ENCODE measurements at regions not wholly inside any gene's neighbourhood (a gene's known extent, or its start where the extent isn't known, plus 50 kb on each side); places are given as distances from the start of the nearest gene placed in this dataset.

DNA sequence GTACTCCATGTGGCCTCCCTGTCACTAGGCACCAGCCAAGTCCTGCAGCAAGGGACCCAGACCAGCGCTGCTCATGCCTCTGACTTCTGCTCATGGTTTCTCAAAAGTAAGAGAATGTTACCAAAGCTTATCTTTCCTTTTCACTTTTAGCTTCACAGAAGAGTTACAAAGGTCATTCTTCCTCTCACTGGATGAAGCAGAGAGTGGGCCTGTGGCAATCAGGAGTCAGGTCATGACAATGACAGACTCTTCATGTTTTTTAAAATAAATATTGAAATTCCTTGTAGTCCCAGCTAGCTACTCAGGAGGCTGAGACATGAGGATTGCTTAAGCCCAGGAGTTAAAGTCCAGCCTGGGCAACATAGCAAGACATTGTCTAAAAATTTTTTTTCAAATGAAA is 126.1 kb downstream of the OSR1 start:
- no peak for DNase-seq

DNA sequence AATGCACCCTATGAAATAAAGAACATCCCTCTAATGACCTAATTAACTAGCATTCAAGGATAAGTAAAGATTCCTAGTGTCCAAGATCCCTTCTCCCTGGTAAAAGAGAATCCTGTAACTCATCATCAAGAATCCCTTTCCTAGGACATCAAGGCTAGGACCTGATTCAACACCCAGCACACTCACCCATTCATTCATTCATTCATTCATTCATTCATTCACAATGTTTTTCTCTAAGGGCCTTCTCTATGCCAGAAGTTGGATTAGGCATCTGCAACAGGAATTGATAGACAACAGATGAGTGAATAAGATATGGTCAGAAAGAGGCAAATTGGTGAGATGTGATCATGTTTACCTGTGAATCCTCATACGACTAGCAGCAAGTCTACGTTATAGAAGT is 126.8 kb downstream of the OSR1 start:
- no peak for DNase-seq

DNA sequence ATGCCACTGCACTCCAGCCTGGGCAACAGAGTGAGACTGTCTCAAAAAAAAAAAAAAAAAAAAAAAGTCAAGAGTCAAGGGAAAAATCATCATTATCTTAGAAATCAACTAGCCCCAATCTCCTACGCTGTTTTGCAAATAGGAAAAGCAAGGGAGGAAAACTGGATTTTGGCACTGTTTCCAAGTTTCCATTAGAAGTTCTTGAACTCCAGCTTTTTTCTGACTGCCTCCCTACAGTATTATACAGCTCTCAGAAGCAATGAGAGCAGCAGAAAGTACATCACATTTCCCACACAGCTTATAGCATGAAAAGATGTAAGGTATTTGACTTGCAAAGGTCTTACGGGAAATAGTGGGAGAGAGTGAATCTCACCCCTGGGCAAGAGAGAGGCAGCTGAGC is 127.8 kb downstream of the OSR1 start:
- no peak for DNase-seq

DNA sequence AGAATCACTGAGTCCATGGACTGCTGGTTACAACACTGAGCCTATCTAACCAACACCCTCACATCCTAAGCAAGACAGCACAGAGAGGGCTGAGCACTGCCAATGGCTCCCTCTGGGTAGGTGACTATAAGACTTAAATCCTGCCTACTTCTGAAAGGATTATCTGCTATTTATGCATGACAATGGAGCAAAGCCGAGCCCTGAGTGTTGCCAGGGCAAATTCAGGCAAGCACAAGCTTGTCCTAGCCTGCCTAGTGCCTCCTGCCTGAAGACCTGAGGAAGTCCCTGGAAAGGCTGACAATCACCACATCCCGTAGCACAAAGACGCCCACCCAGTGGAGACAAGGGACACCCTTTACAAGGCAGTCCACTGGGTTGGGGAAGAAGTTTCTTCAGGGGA is 129.7 kb downstream of the OSR1 start:
- DNase-seq = no peak

DNA sequence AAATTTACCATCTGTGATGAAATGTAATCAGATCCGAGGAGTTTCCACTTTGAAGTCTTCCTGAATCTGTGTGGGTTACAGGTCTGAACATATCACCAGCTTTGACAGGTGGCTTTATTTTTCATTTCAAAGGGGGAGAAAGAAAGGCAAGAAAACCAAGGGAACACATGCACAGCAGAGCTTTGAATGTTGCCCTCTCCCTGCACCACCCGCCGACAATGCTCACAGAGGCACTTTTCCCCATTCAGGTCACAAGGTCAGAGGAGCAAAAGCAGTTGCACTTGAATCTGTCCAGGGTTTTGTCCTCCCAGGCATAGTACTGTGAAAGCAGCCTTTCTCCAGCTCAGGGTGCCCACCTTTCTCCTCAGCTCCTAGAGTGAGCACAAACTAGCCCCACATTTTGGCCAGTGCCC is 130.2 kb downstream of the OSR1 start:
- no peak for DNase-seq

DNA sequence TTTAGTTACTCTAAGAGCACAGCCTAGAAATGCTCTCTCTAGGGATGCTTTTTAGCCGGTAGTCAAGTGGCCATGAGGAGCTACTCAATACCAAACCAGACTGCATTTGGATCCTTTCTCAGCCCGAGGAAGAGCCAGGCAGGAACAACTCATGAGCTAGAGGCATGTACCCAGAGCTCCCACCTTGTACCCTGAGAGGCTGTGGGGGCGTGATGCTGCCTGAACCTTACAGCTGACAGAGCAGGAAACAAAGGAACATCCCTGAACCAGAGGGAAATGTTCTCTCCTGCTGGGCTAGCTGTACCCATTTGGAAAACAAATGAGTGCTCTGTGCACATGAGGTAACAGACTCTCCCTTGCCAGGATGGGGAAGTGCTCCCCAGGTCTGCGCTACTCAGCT is 131.6 kb downstream of the OSR1 start:
- no peak for DNase-seq

DNA sequence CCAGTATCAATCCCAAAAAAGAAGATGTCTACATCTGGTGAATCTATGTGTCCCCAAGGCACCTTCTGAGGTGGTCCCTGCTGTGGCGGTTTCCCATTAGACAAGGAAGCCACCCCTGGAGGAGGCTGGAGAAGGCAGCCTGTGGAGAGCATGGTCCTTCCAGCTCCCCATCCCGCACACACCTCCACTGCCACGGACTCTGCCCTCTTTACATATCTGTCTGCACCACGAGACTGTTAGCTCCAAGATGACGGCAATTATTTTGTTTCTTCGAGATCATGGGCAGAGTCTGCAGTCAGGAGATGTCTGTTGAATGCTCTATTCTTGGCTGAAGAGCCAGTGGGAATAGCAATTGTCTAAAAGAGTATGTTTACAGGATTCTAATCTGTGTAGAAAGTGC is 132.0 kb downstream of the OSR1 start:
- no peak for DNase-seq

DNA sequence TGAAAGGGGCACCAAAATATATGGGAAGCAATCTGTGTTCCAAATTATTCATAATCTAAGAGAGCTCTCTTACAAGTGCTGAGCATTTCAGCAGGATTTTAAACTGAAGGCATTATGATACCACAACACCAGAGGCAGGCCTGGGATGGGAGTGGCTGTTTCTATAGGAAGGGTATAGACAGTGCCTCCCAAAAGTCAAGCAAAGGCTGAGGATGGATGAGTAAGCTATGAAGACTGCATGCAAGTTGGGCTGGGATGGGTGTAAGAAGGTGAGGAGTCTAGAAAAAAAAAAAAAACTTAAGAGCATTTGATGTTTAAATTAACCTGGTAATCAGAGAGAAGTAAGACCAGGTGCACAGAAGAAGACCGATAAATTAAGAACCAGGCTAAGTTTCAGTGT is 132.5 kb downstream of the OSR1 start:
- DNase-seq = no peak

DNA sequence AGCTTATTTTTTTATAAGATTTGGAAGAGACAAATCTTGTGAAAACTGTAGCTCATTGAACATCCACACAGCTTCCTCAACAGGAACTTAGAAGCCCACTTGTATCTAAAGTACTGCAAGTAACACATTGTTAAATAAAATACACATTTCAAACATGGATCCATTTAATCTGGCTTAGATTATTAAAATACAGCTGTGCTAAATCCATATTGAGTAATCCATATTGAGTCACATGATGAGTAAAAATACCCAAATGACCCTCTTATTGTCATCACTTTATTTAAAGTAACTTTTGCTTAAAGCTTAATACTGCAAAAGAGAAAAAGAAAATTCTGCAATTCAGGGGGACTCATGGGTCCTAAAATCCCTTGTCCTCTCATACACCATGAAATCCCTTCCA is 133.3 kb downstream of the OSR1 start:
- no peak for DNase-seq

DNA sequence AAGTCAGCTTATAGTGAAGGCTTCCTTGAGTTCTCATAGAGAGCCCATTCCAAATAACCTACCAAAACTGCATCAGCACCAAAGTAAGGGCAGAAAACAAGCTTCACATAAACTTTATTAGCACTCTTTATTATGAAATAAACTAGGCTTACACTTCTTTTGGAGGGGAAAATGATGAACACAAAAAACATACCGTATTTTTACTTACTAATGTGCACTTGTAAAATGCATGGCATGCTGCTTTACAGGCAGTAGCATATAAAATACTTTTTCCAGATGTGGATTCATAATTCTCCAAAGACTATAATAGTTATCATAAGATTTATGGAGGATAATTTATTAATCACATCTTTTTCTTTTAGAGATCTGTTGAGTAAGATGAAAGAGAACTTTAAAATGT is 133.9 kb downstream of the OSR1 start:
- DNase-seq = no peak

DNA sequence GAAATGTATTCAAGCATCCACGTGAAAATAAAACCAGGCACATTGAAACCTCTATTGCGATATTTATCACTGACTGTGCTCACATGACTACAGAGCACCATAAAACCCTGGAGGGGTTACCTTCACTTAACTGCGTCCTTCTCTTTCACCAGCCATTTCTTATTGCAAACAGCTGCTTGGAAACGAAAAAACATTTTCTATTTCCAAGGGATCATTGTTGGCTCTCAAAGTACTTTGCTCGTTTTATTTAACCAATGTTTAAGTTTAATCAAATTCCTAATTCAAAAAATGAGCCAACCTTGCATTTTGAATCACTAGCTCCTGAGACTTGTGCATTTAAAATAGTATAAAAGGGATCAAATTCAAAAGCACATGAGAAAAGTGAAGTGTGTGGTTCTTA is 134.4 kb downstream of the OSR1 start:
- DNase-seq = no peak

DNA sequence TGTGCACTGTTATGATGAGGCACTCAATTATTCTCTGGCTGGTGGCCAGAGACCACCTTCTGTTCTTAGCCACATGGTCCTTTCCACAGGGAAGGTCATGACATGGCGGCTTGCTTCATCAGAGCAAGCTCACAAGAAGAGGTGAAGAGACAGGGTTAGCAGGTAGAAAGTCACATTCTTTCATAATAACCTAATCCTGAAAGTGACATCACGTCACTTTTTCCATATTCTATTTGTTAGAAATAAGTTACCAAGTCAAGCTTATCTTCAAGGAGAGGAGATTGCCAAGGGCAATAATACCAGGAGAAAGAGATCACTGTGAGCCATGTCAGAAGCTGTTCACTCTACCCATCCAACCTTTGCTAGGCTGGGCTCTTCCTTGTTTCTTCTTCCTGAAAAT is 139.4 kb downstream of the OSR1 start:
- no peak for DNase-seq

DNA sequence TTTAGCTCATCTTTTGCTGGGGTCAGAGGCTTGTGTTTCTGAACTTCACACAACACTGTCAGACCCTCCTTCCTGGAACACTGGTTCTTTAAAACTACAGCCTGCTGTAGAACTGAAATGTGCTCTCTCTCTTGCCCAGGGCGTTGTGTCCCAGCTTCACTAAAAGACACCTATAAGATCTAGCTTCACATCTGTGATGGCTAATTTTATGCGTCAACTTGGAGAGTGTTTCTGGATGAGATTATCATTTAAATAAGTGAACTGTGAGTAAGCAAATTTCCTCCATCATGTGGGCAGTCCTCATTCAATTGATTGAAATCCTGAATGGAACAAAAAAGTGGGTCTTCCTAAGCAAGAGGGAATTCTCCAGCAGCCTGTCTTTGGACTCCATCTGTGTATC is 140.3 kb downstream of the OSR1 start:
- no peak for DNase-seq

DNA sequence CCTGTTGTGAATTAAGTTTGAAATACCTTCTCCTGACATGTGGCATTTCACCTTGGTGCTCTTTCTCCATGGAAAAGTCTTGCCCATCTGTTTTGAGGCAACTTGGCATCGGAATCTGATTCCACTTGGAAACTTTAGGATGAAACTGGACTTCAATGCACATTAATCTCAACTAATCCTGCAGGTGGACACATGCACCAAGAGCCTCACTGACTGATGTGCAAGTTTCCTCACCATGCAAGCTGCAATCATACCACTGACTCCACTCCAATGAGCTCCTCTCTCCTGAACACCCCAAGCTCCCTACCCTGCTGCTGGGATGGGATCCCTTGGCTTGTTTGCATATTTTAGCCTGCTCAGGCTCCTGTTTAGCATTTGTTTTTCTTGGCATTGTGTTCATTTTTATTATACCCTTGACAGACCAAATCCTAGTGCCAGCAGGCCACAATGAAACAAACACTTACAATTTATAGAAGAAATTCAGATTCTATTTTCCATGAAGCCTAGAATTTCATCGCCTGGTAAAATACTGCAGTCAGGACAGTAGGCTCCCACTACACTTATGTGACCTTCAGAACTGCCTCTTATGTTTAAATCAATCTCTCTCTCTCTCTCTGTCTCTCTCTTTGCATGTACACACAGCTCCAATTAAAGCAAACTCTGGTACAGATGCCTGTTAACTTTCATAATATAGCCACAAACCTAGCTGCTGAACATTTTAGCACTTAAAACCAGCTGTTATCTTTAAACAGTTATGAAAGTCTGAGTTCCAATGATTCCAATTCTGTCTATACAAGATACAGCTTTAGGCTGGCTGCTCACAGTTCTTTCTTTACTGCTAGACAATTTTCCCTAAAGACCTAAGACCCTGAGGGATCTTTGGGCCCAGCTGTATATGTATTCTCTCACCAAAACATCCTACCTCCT is 141.5 kb downstream of the OSR1 start:
- DNase-seq = no peak

DNA sequence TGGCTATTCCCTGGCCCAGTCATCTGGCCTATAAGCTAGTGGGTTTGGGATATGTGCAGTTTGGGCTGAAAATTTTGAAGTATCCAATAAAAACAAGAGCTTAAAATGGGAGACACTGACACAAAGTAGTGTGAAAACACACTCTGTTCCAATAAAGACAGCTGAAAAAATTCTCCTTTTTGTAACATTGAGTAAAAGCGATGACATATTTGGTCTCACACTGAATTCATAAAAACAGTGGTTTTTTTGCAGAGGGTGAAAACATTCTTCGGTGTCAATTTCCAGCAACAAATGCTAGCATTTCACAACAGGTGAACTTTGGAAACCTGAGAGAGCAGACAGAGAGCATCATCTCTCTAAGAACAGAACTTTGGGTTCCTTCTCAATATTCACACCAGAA is 142.2 kb downstream of the OSR1 start:
- DNase-seq = no peak

DNA sequence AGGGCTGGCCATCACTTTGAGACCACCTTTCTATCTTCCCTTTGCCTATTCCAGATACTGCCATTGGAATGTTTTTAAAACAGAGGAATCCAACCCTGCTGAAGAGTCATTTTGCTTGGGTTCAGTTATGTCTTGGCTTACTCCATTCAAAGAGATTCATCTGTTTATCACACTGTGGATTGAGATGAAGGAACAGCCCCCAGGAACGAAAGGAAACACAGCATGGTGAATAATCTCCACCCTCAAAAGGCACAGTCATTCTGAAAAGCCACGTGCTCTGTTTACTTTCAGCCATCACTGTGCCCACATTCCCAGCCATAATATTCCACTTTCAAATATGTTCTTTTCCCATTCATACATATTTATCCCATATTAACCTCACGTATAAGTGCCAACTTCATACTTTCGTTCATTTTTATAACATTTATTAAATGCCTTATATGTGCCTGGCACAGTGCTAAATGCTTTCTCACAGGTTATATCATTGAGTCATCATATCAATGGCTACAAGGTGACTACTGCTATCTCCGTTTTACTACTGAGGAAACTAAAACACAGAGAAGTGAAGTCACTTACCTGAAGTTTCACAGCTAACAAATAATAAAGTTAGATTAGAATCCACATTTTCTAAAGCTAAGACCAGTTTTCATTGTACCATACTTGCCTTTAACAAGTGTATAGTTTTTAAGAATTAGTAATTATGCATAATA is 143.6 kb downstream of the OSR1 start:
- DNase-seq = no peak

DNA sequence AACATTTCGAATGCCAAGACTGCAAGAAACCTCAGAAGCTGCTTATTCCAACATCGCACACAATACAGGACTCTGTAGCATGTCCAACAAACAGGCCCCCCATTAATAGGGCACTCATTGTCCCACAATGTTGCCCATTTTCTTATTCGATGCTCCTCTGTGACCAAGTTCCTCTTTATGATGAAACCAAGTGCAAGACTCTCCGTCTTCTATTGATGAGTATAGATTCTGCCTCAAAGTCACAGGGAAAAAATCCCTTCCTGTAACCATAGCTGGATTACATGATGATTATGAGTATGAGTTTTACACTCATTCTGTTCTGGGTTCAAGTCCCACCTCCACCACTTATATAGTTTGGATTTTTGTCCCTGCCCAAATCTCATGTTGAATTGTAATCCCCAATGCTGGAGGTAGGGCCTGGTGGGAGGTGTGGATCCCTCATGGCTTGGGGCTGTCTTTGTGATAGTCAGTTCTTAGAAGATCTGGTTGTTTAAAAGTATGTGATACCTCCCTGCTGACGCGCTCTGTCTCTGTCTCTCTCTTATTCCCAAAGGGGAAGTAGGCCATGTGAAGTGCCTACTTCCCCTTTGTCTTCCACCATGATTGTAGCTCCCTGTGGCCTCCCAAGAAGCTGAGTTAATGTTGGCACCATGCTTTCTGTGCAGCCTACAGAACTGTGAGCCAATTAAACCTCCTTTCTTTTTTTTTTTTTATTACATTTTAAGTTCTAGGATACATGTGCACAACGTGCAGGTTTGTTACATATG is 148.7 kb downstream of the OSR1 start:
- DNase-seq = no peak

DNA sequence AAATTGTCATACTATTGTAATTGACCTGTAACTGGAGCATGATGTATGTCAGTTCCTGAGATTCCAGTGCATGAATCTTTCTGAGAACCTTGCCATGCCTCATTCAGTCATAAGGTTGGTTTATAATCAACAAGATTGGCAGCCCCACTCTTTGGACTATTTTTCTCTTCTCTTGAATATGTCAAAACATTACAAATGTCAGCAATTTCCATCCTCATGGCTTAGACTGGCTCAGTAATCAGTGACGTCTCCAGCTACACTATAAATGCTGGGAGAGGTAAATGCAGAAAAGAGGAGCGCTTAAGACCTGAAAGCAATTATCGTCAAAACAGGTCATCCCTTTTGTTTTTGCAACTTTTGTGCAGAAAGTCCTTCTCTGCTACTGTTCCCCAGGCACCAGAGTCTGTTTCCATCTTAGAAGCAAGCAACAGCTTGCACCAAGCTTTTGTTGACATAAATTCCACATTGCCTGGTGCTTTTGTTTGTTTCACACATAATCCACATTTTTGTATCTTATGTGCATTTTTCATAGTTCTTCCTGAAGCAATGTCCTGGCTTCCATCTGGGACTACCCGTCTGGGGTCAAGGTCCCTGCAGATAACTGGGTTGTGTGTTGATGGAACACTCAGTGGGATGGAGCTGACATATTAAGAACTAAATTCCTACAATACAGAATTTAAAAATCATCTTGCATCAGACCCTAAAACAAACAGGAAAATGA is 149.8 kb downstream of the OSR1 start:
- DNase-seq = no peak

DNA sequence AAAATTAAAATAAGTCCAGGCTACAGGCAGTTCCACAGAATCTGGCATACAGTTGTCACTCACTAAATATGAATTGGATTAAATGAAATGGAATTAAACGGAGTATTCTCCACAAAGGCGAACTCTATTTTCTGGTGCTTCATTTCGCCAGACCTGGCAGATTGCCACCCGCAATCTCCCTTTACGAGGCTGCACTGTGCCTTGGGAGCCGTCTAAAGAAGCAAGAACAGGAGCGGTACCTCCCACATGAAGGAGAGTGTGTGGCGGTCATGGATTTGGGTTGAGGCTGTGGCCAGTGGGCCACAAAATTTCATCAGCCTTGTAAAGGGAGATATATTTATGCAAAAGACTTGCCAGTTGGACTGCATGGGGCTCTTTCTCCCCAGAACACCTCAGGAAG is 151.0 kb downstream of the OSR1 start:
- DNase-seq = no peak

DNA sequence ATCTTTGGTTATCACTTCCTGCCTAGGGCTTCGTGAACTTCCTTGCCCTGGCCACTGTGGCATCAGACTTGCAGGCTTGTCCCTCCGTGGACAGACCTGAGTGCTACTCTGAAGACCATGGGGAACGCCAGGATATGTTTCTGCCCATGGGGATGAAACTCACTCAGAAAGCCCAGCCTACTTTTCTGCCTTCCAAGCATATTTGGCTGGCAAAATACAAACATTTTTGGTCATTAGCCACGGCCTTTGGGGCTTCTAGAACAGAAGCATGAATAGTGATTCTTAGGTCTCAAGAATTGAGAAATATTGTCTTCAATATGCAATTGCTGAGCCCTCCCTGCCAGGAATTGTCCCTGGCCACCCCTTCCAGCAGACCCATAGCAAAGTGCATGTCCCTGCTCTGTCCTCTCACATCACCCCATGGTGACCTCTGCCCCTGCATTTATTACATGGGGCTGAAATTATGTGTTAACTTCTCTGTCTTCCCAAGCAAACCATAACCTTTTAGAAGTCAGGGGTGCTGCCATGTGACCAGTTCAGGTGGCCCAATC is 152.4 kb downstream of the OSR1 start:
- DNase-seq = no peak

DNA sequence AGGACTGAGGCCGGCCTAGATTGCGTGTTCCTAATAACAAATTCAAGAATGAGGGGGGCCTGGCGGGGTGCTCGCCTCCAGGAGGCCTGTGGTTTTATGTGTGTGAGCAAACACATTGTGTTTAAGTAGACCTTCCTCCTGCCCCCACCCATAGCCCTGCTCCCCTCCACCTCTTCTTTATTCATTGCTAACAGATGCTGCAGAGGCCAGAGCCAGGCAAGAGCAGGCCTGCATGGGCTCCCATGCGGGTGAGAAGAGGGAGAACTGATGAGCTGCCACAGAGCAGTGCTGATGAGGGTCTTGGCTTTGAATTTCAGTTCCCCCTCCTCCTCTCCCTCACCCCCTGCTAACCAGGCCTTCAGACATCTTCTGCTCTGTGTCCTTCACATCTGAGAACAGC is 154.6 kb downstream of the OSR1 start:
- DNase-seq = no peak

DNA sequence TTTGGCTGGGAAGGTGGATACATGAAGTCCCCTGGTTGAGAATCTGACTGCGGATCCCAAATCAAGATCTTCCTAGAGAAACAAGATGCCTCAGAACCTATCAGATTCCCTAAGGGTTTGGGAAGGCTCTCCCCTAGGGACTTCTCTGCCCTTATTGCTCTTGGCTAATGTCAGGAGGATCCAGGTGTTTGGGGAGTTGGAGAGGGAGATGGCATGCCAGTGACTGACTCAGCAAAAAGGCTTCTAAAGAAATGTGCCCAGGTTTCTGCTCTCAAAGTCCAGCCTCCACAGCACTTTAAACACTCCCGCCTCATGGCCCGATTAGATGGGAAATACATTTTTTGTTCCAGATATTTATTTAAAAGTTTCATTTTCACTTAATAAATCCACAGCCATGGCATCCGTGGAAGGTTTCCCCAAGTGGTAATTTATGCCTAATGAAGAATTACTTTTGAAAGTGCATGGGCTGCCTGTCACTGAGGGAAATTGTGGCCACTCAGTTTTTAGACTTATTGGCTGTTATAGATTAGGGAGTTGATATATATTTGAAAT is 156.4 kb downstream of the OSR1 start:
- DNase-seq = no peak
